ENCODE measurements at regions not wholly inside any gene's neighbourhood (a gene's known extent, or its start where the extent isn't known, plus 50 kb on each side); places are given as distances from the start of the nearest gene placed in this dataset.

GRCh38 chr11:112620621-112621394, 340.4 kb upstream of the NCAM1 start:
- H3K36me3 ChIP-seq (ENCODE audit: control insufficient read depth in 4 of 4, insufficient read depth in 3 of 4, low read depth in 1 of 4, low read length in 3 of 4) = no peaks in the 10 kb centered on the region
- no peak overlapping the region for H3K9ac ChIP-seq (ENCODE audit: low read depth in 1 of 2, low read length in 2 of 2)
- TF ChIP-seq CTCF (IDR thresholded peaks at IDR 0.05; ENCODE audit: low read depth, low read length, missing input control) (no peak), NR2F2 (IDR thresholded peaks at IDR 0.05) (no peak), REST (IDR thresholded peaks at IDR 0.05) (no peak), GABPA (IDR thresholded peaks at IDR 0.05 in 1 of 2, conservative IDR thresholded peaks at IDR 0.05 in 1 of 2) (no peak), TAF1 (conservative IDR thresholded peaks at IDR 0.05) (no peak), HNF4G (IDR thresholded peaks at IDR 0.05) (no peak), ZBTB33 (IDR thresholded peaks at IDR 0.05) (no peak), SP1 (IDR thresholded peaks at IDR 0.05) (no peak), EGR1 (IDR thresholded peaks at IDR 0.05; ENCODE audit: low read depth in 2 of 2) (no peak), YY1 (IDR thresholded peaks at IDR 0.05) (no peak), MAX (IDR thresholded peaks at IDR 0.05) (no peak), JUND (IDR thresholded peaks at IDR 0.05) (no peak)
- no peaks in the 10 kb centered on the region for H3K9me3 ChIP-seq (ENCODE audit: control insufficient read depth in 4 of 4, low read length in 3 of 4)
- 67% methylated on average over 7 of the region's 7 CpGs for WGBS
- H3K4me3 ChIP-seq (ENCODE audit: low read depth in 1 of 3, low read length in 3 of 3) = no peak overlapping the region
- no peak overlapping the region for H3K27ac ChIP-seq (ENCODE audit: low read depth in 1 of 2, low read length in 2 of 2)
- no peaks in the 10 kb centered on the region for H3K4me1 ChIP-seq (ENCODE audit: control insufficient read depth in 4 of 4, insufficient read depth in 4 of 4, low read length in 3 of 4)
- H3K27me3 ChIP-seq (ENCODE audit: control insufficient read depth in 4 of 4, insufficient read depth in 4 of 4, low read length in 3 of 4) = peaks cover 0 to 2% (median 0%) of the 10 kb centered on the region in 4 donors
- DNase-seq (ENCODE audit: low spot score) = no peak

- no peak for DNase-seq (ENCODE audit: low spot score)
- TF ChIP-seq JUND (IDR thresholded peaks at IDR 0.05) (no peak), MAX (IDR thresholded peaks at IDR 0.05) (no peak), RXRA (IDR thresholded peaks at IDR 0.05) (no peak), YY1 (IDR thresholded peaks at IDR 0.05) (no peak), NR2F2 (IDR thresholded peaks at IDR 0.05) (no peak), HNF4A (conservative IDR thresholded peaks at IDR 0.05) (no peak), REST (IDR thresholded peaks at IDR 0.05) (no peak), SP1 (IDR thresholded peaks at IDR 0.05) (no peak), TAF1 (conservative IDR thresholded peaks at IDR 0.05) (no peak), ZBTB33 (IDR thresholded peaks at IDR 0.05) (no peak), GABPA (IDR thresholded peaks at IDR 0.05 in 1 of 2, conservative IDR thresholded peaks at IDR 0.05 in 1 of 2) (no peak)
- 33% methylated on average over 1 of the region's 1 CpG for WGBS
- Histone ChIP-seq H3K9ac (ENCODE audit: low read depth in 1 of 2, low read length in 2 of 2) (no peak overlapping the region), H3K4me3 (ENCODE audit: low read depth in 1 of 3, low read length in 3 of 3) (no peak overlapping the region), H3K9me3 (ENCODE audit: control insufficient read depth in 4 of 4, low read length in 3 of 4) (no peaks in the 10 kb centered on the region), H3K27me3 (ENCODE audit: control insufficient read depth in 4 of 4, insufficient read depth in 4 of 4, low read length in 3 of 4) (peaks cover 0 to 2% (median 0%) of the 10 kb centered on the region in 4 donors), H3K36me3 (ENCODE audit: control insufficient read depth in 4 of 4, insufficient read depth in 3 of 4, low read depth in 1 of 4, low read length in 3 of 4) (no peaks in the 10 kb centered on the region), H3K27ac (ENCODE audit: low read depth in 1 of 2, low read length in 2 of 2) (no peak overlapping the region), H3K4me1 (ENCODE audit: control insufficient read depth in 4 of 4, insufficient read depth in 4 of 4, low read length in 3 of 4) (no peaks in the 10 kb centered on the region)
Observed at GRCh38 chr11:112623057-112623456, 338.2 kb upstream of the NCAM1 start.

All from liver (tissue), 8 donors.